ENCODE measurements at regions not wholly inside any gene's neighbourhood (a gene's known extent, or its start where the extent isn't known, plus 50 kb on each side); places are given as distances from the start of the nearest gene placed in this dataset.
"Not testable (repeated sequence)": the region's sequence is repeated elsewhere in the genome, so short reads cannot be mapped to it uniquely, and the experiment has no call there.

DNA sequence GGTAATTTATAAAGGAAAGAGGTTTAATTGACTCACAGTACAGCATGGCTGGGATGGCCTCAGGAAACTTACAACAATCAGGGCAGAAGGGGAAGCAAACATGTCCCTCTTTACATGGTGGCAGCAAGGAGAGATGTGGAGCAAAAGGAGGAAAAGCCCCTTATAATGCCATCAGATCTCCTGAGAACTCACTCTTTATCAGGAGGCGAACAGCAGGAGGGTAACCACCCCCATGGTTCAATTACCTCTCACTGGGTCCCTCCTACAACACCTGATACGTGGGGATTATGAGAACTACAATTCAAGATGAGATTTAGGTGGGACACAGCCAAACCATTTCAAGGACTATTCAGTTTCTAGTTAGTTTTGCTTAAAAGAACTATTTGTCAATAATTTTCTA lies 453.3 kb downstream of the C12orf50 start:
- H3K27me3 ChIP-seq (ENCODE audit: insufficient read depth, low read depth): no peaks in the 10 kb centered on the region; the same call in 1 of the 2 replicates
- no peaks in the 10 kb centered on the region for H3K36me3 ChIP-seq (ENCODE audit: insufficient read depth)
- no peaks in the 10 kb centered on the region for H4K20me1 ChIP-seq (ENCODE audit: insufficient read depth)
- H2AFZ ChIP-seq (ENCODE audit: low read depth): no peak overlapping the region
- no peaks in the 10 kb centered on the region for H3K79me2 ChIP-seq (ENCODE audit: insufficient read depth, low read depth)
- no peak overlapping the region for H3K4me2 ChIP-seq
- TF ChIP-seq, protein P1, sequence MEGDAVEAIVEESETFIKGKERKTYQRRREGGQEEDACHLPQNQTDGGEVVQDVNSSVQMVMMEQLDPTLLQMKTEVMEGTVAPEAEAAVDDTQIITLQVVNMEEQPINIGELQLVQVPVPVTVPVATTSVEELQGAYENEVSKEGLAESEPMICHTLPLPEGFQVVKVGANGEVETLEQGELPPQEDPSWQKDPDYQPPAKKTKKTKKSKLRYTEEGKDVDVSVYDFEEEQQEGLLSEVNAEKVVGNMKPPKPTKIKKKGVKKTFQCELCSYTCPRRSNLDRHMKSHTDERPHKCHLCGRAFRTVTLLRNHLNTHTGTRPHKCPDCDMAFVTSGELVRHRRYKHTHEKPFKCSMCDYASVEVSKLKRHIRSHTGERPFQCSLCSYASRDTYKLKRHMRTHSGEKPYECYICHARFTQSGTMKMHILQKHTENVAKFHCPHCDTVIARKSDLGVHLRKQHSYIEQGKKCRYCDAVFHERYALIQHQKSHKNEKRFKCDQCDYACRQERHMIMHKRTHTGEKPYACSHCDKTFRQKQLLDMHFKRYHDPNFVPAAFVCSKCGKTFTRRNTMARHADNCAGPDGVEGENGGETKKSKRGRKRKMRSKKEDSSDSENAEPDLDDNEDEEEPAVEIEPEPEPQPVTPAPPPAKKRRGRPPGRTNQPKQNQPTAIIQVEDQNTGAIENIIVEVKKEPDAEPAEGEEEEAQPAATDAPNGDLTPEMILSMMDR (conservative IDR thresholded peaks at IDR 0.05; ENCODE audit: low read depth, low read length): no peak
- H3K4me3 ChIP-seq (IDR thresholded peaks at IDR 0.05; ENCODE audit: insufficient read depth, low read depth, low read length): no peak overlapping the region
- no peak overlapping the region for H3K9ac ChIP-seq
- H3K27ac ChIP-seq: no peak overlapping the region
- no peaks in the 10 kb centered on the region for H3K4me1 ChIP-seq (ENCODE audit: low read depth, poor library complexity, severe bottlenecking)

DNA sequence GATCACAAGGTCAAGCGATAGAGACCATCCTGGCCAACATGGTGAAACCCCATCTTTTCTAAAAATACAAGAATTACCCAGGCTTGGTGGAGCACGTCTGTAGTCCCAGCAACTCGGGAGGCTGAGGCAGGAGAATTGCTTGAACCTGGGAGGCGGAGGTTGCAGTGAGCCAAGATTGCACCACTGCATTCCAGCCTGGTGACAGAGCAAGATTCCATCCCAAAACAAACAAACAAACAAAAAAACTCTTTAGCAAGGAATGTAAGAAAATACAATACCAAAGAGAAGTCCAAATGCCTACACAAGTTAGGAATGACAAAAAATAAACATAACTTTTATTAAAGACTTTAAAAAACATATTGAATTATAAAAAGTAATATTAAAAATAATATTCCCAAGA lies 462.3 kb downstream of the C12orf50 start:
- H3K4me1 ChIP-seq (ENCODE audit: low read depth, poor library complexity, severe bottlenecking); H3K27ac ChIP-seq; H3K36me3 ChIP-seq (ENCODE audit: insufficient read depth); H3K27me3 ChIP-seq (ENCODE audit: insufficient read depth, low read depth); H3K9ac ChIP-seq; H2AFZ ChIP-seq (ENCODE audit: low read depth); H3K4me2 ChIP-seq; H4K20me1 ChIP-seq (ENCODE audit: insufficient read depth); H3K79me2 ChIP-seq (ENCODE audit: insufficient read depth, low read depth); H3K4me3 ChIP-seq (IDR thresholded peaks at IDR 0.05; ENCODE audit: insufficient read depth, low read depth, low read length): not testable (repeated sequence)

DNA sequence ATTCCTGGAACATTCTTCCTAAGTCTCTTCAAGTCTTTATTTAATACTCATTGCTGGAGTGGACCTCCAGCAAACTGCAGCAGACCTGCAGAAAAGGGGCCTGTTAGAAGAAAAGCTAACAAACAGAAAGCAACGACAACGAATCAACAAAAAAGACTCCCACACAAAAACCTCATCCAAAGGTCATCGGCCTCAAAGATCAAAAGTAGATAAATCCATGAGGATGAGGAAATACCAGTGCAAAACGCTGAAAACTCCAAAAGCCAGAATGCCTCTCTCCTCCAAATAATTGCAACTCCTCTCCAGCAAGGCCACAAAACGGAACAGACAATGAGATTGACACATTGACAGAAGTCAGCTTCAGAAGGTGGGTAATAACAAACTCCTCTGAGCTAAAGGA lies 472.2 kb downstream of the C12orf50 start:
- Histone ChIP-seq H3K36me3 (ENCODE audit: insufficient read depth) (no peaks in the 10 kb centered on the region), H3K4me3 (IDR thresholded peaks at IDR 0.05; ENCODE audit: insufficient read depth, low read depth, low read length) (no peak overlapping the region), H3K4me2 (no peak overlapping the region), H3K79me2 (ENCODE audit: insufficient read depth, low read depth) (no peaks in the 10 kb centered on the region), H3K9ac (no peak overlapping the region), H2AFZ (ENCODE audit: low read depth) (no peak overlapping the region), H4K20me1 (ENCODE audit: insufficient read depth) (no peaks in the 10 kb centered on the region), H3K27ac (no peak overlapping the region), H3K4me1 (ENCODE audit: low read depth, poor library complexity, severe bottlenecking) (no peaks in the 10 kb centered on the region), H3K27me3 (ENCODE audit: insufficient read depth, low read depth) (no peaks in the 10 kb centered on the region)
- TF ChIP-seq, protein P1 (conservative IDR thresholded peaks at IDR 0.05; ENCODE audit: low read depth, low read length): no peak

DNA sequence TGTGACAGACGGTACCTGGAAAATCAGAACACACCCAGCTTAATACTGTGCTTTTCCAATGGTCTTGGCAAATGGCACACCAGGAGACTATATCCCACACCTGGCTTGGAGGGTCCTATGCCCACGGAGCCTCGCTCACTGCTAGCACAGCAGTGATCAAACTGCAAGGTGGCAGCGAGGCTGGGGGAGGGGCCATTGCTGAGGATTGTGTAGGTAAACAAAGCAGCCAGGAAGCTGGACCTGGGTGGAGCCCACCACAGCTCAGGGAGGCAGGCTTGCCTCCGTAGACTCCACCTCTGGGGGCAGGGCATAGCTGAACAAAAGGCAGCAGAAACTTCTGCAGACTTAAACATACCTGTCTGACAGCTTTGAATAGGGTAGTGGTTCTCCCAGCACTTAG lies 498.0 kb downstream of the C12orf50 start:
- not testable (repeated sequence) for H3K27ac ChIP-seq; H2AFZ ChIP-seq (ENCODE audit: low read depth)

DNA sequence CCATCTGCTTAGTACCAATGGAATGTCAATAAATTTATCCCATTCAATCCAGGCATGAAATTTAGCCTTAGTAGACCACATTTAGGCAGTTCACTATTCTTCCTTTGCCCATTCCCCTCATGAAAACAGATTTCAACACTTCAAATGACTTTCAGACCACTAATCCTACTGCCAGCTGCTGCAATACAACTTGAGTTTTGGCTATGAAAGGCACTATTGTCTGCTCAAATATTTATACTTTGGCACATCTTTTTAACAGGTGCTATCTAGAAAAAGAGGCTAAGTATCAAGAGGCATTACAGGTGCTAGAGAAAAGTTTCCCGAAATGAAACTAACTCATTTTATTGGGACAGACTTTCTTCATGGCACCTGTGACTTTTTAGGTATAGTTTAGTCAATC lies 499.8 kb downstream of the C12orf50 start:
- Histone ChIP-seq H3K4me2 (no peak overlapping the region), H3K4me1 (ENCODE audit: low read depth, poor library complexity, severe bottlenecking) (no peaks in the 10 kb centered on the region)

More for the DNA sequence above, 498.0 kb downstream of the C12orf50 start:
- not testable (repeated sequence) for H3K4me1 ChIP-seq (ENCODE audit: low read depth, poor library complexity, severe bottlenecking); H3K27me3 ChIP-seq (ENCODE audit: insufficient read depth, low read depth); H3K9ac ChIP-seq; H3K4me2 ChIP-seq; H3K79me2 ChIP-seq (ENCODE audit: insufficient read depth, low read depth); H4K20me1 ChIP-seq (ENCODE audit: insufficient read depth); H3K4me3 ChIP-seq (IDR thresholded peaks at IDR 0.05; ENCODE audit: insufficient read depth, low read depth, low read length); H3K36me3 ChIP-seq (ENCODE audit: insufficient read depth)

More for the DNA sequence above, 499.8 kb downstream of the C12orf50 start:
- H2AFZ ChIP-seq (ENCODE audit: low read depth): no peak overlapping the region
- H4K20me1 ChIP-seq (ENCODE audit: insufficient read depth): no peaks in the 10 kb centered on the region
- H3K9ac ChIP-seq: no peak overlapping the region
- TF ChIP-seq, protein P1 (conservative IDR thresholded peaks at IDR 0.05; ENCODE audit: low read depth, low read length): no peak
- H3K27me3 ChIP-seq (ENCODE audit: insufficient read depth, low read depth): no peaks in the 10 kb centered on the region
- H3K79me2 ChIP-seq (ENCODE audit: insufficient read depth, low read depth): no peaks in the 10 kb centered on the region
- H3K36me3 ChIP-seq (ENCODE audit: insufficient read depth): no peaks in the 10 kb centered on the region
- no peak overlapping the region for H3K4me3 ChIP-seq (IDR thresholded peaks at IDR 0.05; ENCODE audit: insufficient read depth, low read depth, low read length)
- no peak overlapping the region for H3K27ac ChIP-seq

Data from KMS-11 (cell line).